Heart left ventricle (tissue), 16 donors: ENCODE measurements at regions not wholly inside any gene's neighbourhood (a gene's known extent, or its start where the extent isn't known, plus 50 kb on each side); places are given as distances from the start of the nearest gene placed in this dataset.

Source experiments
- ATAC-seq, 4 donors: fragments of 200-7000 bp; cut with Tn5 transposase; one replicate each; pipeline ENCODE4 v1.9.1; 2020 to 2022; ENCODE audit warnings: moderate library complexity in 4 of 4, mild to moderate bottlenecking in 3 of 4, moderate number of reproducible peaks in 1 of 4
- DNase-seq, 5 donors: peaks; one replicate each; pipeline ENCODE4 v3.0.0-alpha.2; 2020
- H3K27ac ChIP-seq, 12 donors: fragments of 200-600 bp; sonication (generic) in 4 of 12; one replicate each; pipeline versions ENCODE4 v1.5.0 to v1.8.0; 2016 to 2022; ENCODE audit warnings: mild to moderate bottlenecking in 2 of 12
- H3K27me3 ChIP-seq, 9 donors: fragments of 200-600 bp; sonication (generic) in 2 of 9; one replicate each; pipeline versions ENCODE4 v1.5.1 to v1.8.0; 2016 to 2022; ENCODE audit warnings: mild to moderate bottlenecking in 3 of 9
- H3K36me3 ChIP-seq, 9 donors: fragments of 200-600 bp; sonication (generic) in 2 of 9; one replicate each; pipeline versions ENCODE4 v1.5.0 to v1.8.0; 2018 to 2022; ENCODE audit warnings: mild to moderate bottlenecking in 2 of 9
- H3K4me1 ChIP-seq, 12 donors: fragments of 200-600 bp; sonication (generic) in 4 of 12; one replicate each; pipeline versions ENCODE4 v1.5.0 to v1.8.0; 2016 to 2022; ENCODE audit warnings: mild to moderate bottlenecking in 3 of 12
- H3K4me3 ChIP-seq, 12 donors: fragments of 200-600 bp; sonication (generic) in 4 of 12; one replicate each; pipeline versions ENCODE4 v1.5.0 to v1.8.0; 2017 to 2022; ENCODE audit warnings: mild to moderate bottlenecking in 9 of 12, moderate library complexity in 4 of 12
- H3K9me3 ChIP-seq, 12 donors: fragments of 200-600 bp; sonication (generic) in 4 of 12; one replicate each; pipeline versions ENCODE4 v1.5.0 to v1.8.0; 2016 to 2022; ENCODE audit warnings: mild to moderate bottlenecking in 1 of 12
- CTCF ChIP-seq, 12 donors: fragments of 200-600 bp; sonication (generic) in 4 of 12; IDR thresholded peaks; one replicate each; pipeline versions ENCODE4 v1.5.0 to v1.8.0; 2018 to 2022; ENCODE audit warnings: antibody characterized with exemption in 12 of 12, mild to moderate bottlenecking in 5 of 12
- POLR2A ChIP-seq, 2 donors: fragments of 450-650 bp; IDR thresholded peaks; one replicate each; pipeline ENCODE4 v1.6.1; 2017; ENCODE audit warnings: antibody characterized with exemption in 2 of 2, mild to moderate bottlenecking in 2 of 2, moderate library complexity in 2 of 2
- WGBS, 4 donors: extraction: QIAGEN DNeasy Blood & Tissue Kit in 2 of 4; methylation state at CpG; one replicate each; pipeline versions ENCODE4 v1.1.5 to v1.1.7; 2013 to 2018; 5-methylcytosine and 5-hydroxymethylcytosine counted together
- intact Hi-C, 10 donors: fragments of 100-400 bp; cut with DNase I; formaldehyde crosslinking; loops; one replicate each; pipeline versions ENCODE4 v1.11.1 to v1.14.2; 2022
- donor health status: ischemic (EF 13 %, LVEDD 7.1; RV severe dilation, severe dysfunction).
- donor health status: healthy with polysubstance abuse.
- donor health status: DM: no; HTN: yes; CAD: no.
- donor health status: DM: no; HTN: no; CAD: no.
- donor health status: ischemic (EF 25% LVEDD 6.9; RV normal size, moderate dysfunction).
- donor health status: ischemic (EF 25% LVEDD 5.7; RV mildly dilated, moderate dysfunction).
- donor health status: healthy.
- donor health status: DM: yes; HTN: yes; CAD: no.
- donor health status: ischemic (EF 35%, LVEDD 5.7; RV mildly dilated, moderate dysfunction).
- donor health status: nonischemic (EF 11% LVEDD 7.7; RV severe dilation, severe dysfunction).
- donor health status: DM: yes; HTN: yes; CAD: no.
- donor health status: PGD.
- donor health status: ischemic (EF 29% LVEDD 5.4; RV normal size, mild dysfunction).
- donor health status: nonischemic (EF 23%, LVEDD 6.1; RV moderate dilation, normal function).

DNA sequence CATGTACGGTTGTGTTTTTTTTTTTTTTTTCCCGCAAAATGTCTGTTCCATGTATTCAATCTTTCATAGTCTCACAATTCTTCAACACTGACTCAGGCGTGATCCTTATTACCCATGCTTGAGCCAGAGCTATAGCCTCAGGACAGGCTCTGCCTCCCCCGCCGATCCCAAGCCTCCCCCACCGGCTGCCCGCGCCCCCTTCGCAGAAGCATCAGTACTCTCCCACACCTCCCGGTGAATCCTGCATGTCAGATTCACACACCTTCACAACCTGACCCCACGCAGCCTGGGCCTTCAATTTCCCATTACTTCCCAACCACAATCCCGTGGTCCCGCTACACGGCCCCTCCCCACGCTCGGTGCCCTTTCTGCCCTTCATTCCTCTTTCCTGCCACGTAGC is 401.5 kb upstream of the JARID2 start:
- intact Hi-C loops, result no loop called here
- Histone ChIP-seq H3K27ac (no peak overlapping the region), H3K4me3 (no peak overlapping the region), H3K27me3 (no peaks in the 10 kb centered on the region), H3K4me1 (peaks cover 0 to 4% (median 0%) of the 10 kb centered on the region in 12 donors), H3K9me3 (no peaks in the 10 kb centered on the region), H3K36me3 (no peaks in the 10 kb centered on the region)
- no peak for TF ChIP-seq CTCF (IDR thresholded peaks at IDR 0.05)
- TF ChIP-seq POLR2A (IDR thresholded peaks at IDR 0.05), result no peak
- 88 to 96% (median 92%) methylated on average over 16 to 17 of the region's 17 CpGs for WGBS, 4 donors
- ATAC-seq, result no peak
- DNase-seq, result no peak

GRCh38 chr6:14848019-14848418 is 397.9 kb upstream of the JARID2 start:
- Histone ChIP-seq H3K27me3 (no peaks in the 10 kb centered on the region), H3K4me3 (no peak overlapping the region), H3K27ac (peak overlapping the region in 3 of 12 donors; percentile 13 to 19 (median 17)), H3K4me1 (peaks cover 0 to 4% (median 0%) of the 10 kb centered on the region in 12 donors), H3K36me3 (no peaks in the 10 kb centered on the region), H3K9me3 (no peaks in the 10 kb centered on the region)
- intact Hi-C loops, result no loop called here
- DNase-seq (no peak), ATAC-seq (no peak)
- 77 to 96% (median 87%) methylated on average over 3 of the region's 3 CpGs for WGBS, 4 donors
- TF ChIP-seq POLR2A (IDR thresholded peaks at IDR 0.05), result no peak
- TF ChIP-seq CTCF (IDR thresholded peaks at IDR 0.05), result no peak

DNA sequence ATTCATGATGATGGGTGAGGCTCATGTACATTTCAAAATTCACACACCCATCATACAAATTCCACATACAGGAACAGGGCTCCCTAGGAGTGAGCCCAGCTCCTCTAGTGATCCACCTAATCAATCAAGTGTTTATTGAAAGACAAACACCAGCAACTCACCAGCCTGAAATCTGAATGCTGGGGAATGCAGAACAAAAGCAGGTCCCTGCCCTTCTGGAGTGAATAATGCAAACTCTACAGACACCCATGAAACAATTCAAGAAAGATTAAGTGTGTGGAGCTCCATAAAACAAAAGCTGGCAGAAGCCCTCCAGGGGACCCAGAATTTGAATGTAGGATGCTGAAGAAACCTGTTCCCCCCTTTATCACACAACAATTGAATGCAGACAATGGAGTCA is 396.7 kb upstream of the JARID2 start:
- Histone ChIP-seq H3K27me3 (no peaks in the 10 kb centered on the region), H3K27ac (no peak overlapping the region), H3K4me1 (peaks cover 0 to 4% (median 0%) of the 10 kb centered on the region in 12 donors), H3K36me3 (no peaks in the 10 kb centered on the region), H3K9me3 (no peaks in the 10 kb centered on the region), H3K4me3 (no peak overlapping the region)
- intact Hi-C loops, result no loop called here
- no peak for DNase-seq
- no peak for ATAC-seq
- TF ChIP-seq POLR2A (IDR thresholded peaks at IDR 0.05), result no peak
- no peak for TF ChIP-seq CTCF (IDR thresholded peaks at IDR 0.05)

DNA sequence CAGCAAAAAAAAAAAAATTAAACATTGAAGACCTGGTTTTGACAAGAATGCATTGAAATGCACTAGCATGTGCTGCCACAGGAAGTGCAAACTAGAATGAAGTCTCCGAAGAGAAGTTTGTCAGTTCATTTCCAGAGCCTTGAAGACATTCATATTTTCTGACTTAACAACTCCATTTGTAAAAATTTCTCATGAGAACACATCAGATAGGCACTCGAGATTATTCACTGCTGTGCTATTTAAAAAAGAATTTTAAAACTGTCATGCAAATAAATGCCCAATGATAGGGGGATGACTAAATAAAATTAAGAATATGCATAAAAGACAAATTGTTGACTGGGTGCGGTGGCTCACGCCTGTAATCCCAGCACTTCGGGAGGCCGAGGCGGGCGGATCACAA is 394.6 kb upstream of the JARID2 start:
- H3K4me1 ChIP-seq, result peaks cover 0 to 4% (median 0%) of the 10 kb centered on the region in 12 donors
- no peak for TF ChIP-seq POLR2A (IDR thresholded peaks at IDR 0.05)
- TF ChIP-seq CTCF (IDR thresholded peaks at IDR 0.05), result no peak
- DNase-seq, result no peak
- ATAC-seq, result no peak
- no peaks in the 10 kb centered on the region for H3K9me3 ChIP-seq
- WGBS, 4 donors, result 85 to 89% (median 88%) methylated on average over 8 of the region's 8 CpGs
- intact Hi-C loops, result no loop called here
- no peak overlapping the region for H3K4me3 ChIP-seq
- no peaks in the 10 kb centered on the region for H3K36me3 ChIP-seq
- no peak overlapping the region for H3K27ac ChIP-seq
- H3K27me3 ChIP-seq, result no peaks in the 10 kb centered on the region
